Mesendoderm (in vitro differentiated cells): ENCODE measurements at regions not wholly inside any gene's neighbourhood (a gene's known extent, or its start where the extent isn't known, plus 50 kb on each side); places are given as distances from the start of the nearest gene placed in this dataset.

Experiments
- DNase-seq: peaks from one replicate; pipeline ENCODE4 v3.0.0; 2013
- H2AK5ac ChIP-seq: 2 replicates; pipeline ENCODE4 v1.6.1; 2013; ENCODE audit warnings: low read length, inconsistent platforms
- H2BK120ac ChIP-seq: 2 replicates; pipeline ENCODE4 v1.6.1; 2013; ENCODE audit warnings: low read depth, mild to moderate bottlenecking, low read length, moderate library complexity, mixed read lengths
- H2BK15ac ChIP-seq: replicated peaks from 2 replicates; pipeline ENCODE4 v1.6.1; 2013; ENCODE audit warnings: low read depth, mild to moderate bottlenecking, moderate library complexity
- H2BK5ac ChIP-seq: 2 replicates; pipeline ENCODE4 v1.6.1; 2013; ENCODE audit warnings: low read length, inconsistent platforms
- H3K18ac ChIP-seq: 2 replicates; pipeline ENCODE4 v1.6.1; 2013; ENCODE audit warnings: mild to moderate bottlenecking, low read length, mixed read lengths
- H3K23ac ChIP-seq: one replicate; pipeline ENCODE4 v1.6.1; 2013; ENCODE audit warnings: low read length
- H3K27ac ChIP-seq: 2 replicates; pipeline ENCODE4 v1.5.1; 2013; ENCODE audit warnings: low read depth, mild to moderate bottlenecking, inconsistent platforms, low read length, moderate library complexity
- H3K27me3 ChIP-seq: 2 replicates; pipeline ENCODE4 v1.6.1; 2013; ENCODE audit warnings: low read length, control low read depth, mild to moderate bottlenecking, inconsistent platforms; ENCODE audit not compliant: insufficient read depth, poor library complexity
- H3K36me3 ChIP-seq: 2 replicates; pipeline ENCODE4 v1.6.1; 2013; ENCODE audit warnings: low read length, inconsistent platforms; ENCODE audit not compliant: control insufficient read depth, insufficient read depth
- H3K4ac ChIP-seq: one replicate; pipeline ENCODE4 v1.6.1; 2013; ENCODE audit warnings: low read depth, mild to moderate bottlenecking, low read length, moderate library complexity
- H3K4me1 ChIP-seq: 2 replicates; pipeline ENCODE4 v1.6.1; 2013; ENCODE audit warnings: low read depth, low read length, inconsistent platforms; ENCODE audit not compliant: control insufficient read depth
- H3K4me2 ChIP-seq: 2 replicates; pipeline ENCODE4 v1.6.1; 2013; ENCODE audit warnings: low read length
- H3K4me3 ChIP-seq: 2 replicates; pipeline ENCODE4 v1.5.1; 2013; ENCODE audit warnings: mild to moderate bottlenecking, low read length
- H3K56ac ChIP-seq: one replicate; pipeline ENCODE4 v1.6.1; 2013; ENCODE audit warnings: low read length
- H3K79me1 ChIP-seq: 2 replicates; pipeline ENCODE4 v1.6.1; 2013; ENCODE audit warnings: low read length, inconsistent platforms
- H3K79me2 ChIP-seq: 2 replicates; pipeline ENCODE4 v1.6.1; 2013; ENCODE audit warnings: mild to moderate bottlenecking, low read length; ENCODE audit not compliant: control insufficient read depth, insufficient read depth
- H3K9ac ChIP-seq: 2 replicates; pipeline ENCODE4 v1.6.1; 2013; ENCODE audit warnings: low read length, inconsistent platforms
- H4K5ac ChIP-seq: one replicate; pipeline ENCODE4 v1.6.1; 2013; ENCODE audit warnings: low read length
- H4K8ac ChIP-seq: one replicate; pipeline ENCODE4 v1.6.1; 2013; ENCODE audit warnings: low read depth, mild to moderate bottlenecking, control low read depth, low read length, moderate library complexity
- WGBS: extraction: QIAGEN DNeasy Blood & Tissue Kit; methylation state at CpG from one replicate; pipeline ENCODE4 v1.1.7; 2013; ENCODE audit warnings: low lambda C conversion rate, missing lambda C conversion rate; ENCODE audit not compliant: insufficient coverage; ENCODE audit errors: extremely low coverage; 5-methylcytosine and 5-hydroxymethylcytosine counted together

GRCh38 chr5:174996941-174997340, 272.6 kb downstream of the MSX2 start:
- no peak overlapping the region for H2BK15ac ChIP-seq
- DNase-seq: no peak
- H4K8ac ChIP-seq: no peak overlapping the region
- H2BK5ac ChIP-seq: no peak overlapping the region
- H2BK120ac ChIP-seq: no peak overlapping the region
- no CpG with 5 or more reads among the region's 4 CpGs for WGBS
- no peak overlapping the region for H3K56ac ChIP-seq
- no peaks in the 10 kb centered on the region for H3K4me1 ChIP-seq
- H3K4me3 ChIP-seq: no peak overlapping the region
- H3K23ac ChIP-seq: no peak overlapping the region
- H3K36me3 ChIP-seq: no peaks in the 10 kb centered on the region
- no peak overlapping the region for H3K27ac ChIP-seq
- H4K5ac ChIP-seq: no peak overlapping the region
- no peaks in the 10 kb centered on the region for H3K79me1 ChIP-seq
- H3K27me3 ChIP-seq: no peaks in the 10 kb centered on the region
- no peak overlapping the region for H3K4me2 ChIP-seq
- no peak overlapping the region for H3K18ac ChIP-seq
- H2AK5ac ChIP-seq: no peak overlapping the region
- H3K9ac ChIP-seq: no peak overlapping the region
- no peaks in the 10 kb centered on the region for H3K79me2 ChIP-seq
- H3K4ac ChIP-seq: no peak overlapping the region

- no peaks in the 10 kb centered on the region for H3K79me1 ChIP-seq
- no peak for DNase-seq
- no peak overlapping the region for H4K8ac ChIP-seq
- H2BK15ac ChIP-seq: no peak overlapping the region
- no CpG with 5 or more reads among the region's 3 CpGs for WGBS
- H3K23ac ChIP-seq: no peak overlapping the region
- no peak overlapping the region for H3K9ac ChIP-seq
- H3K4me2 ChIP-seq: no peak overlapping the region
- no peak overlapping the region for H4K5ac ChIP-seq
- no peak overlapping the region for H3K27ac ChIP-seq
- no peak overlapping the region for H3K4me3 ChIP-seq
- H3K56ac ChIP-seq: no peak overlapping the region
- H2AK5ac ChIP-seq: no peak overlapping the region
- H2BK5ac ChIP-seq: no peak overlapping the region
- H2BK120ac ChIP-seq: no peak overlapping the region
- no peak overlapping the region for H3K18ac ChIP-seq
- no peak overlapping the region for H3K4ac ChIP-seq
- H3K4me1 ChIP-seq: no peaks in the 10 kb centered on the region
- H3K79me2 ChIP-seq: no peaks in the 10 kb centered on the region
- H3K36me3 ChIP-seq: no peaks in the 10 kb centered on the region
- H3K27me3 ChIP-seq: no peaks in the 10 kb centered on the region
Measured at GRCh38 chr5:174995827-174996226, 271.4 kb downstream of the MSX2 start.

DNA sequence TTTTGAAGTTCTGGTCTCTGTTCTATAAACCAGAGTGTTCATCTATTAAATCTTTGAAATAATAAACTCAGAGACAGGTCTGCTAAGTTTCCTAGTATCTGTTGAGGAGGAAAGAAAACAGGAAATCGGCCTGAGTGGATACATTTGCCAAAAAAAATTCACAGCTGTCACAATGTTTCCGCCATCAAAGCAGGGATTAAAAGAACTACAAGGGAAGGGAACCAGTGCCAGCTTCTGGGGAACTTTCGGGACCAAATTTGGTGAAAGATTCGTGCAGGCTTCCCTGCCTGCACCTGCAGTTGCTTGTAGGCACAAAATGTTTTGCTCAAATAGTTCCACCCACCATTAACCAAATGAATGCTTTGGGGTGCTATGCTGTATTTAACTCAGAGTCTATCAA, 267.5 kb downstream of the MSX2 start:
- no peak overlapping the region for H2BK5ac ChIP-seq
- no peak overlapping the region for H3K9ac ChIP-seq
- no peak for DNase-seq
- H3K79me1 ChIP-seq: no peaks in the 10 kb centered on the region
- H2BK15ac ChIP-seq: no peak overlapping the region
- no peaks in the 10 kb centered on the region for H3K36me3 ChIP-seq
- no peak overlapping the region for H4K8ac ChIP-seq
- no peak overlapping the region for H3K27ac ChIP-seq
- no peak overlapping the region for H3K18ac ChIP-seq
- H3K79me2 ChIP-seq: no peaks in the 10 kb centered on the region
- no peak overlapping the region for H3K4ac ChIP-seq
- H2AK5ac ChIP-seq: no peak overlapping the region
- H2BK120ac ChIP-seq: no peak overlapping the region
- no CpG with 5 or more reads among the region's 4 CpGs for WGBS
- no peak overlapping the region for H3K56ac ChIP-seq
- no peak overlapping the region for H4K5ac ChIP-seq
- no peaks in the 10 kb centered on the region for H3K27me3 ChIP-seq
- no peaks in the 10 kb centered on the region for H3K4me1 ChIP-seq
- no peak overlapping the region for H3K4me2 ChIP-seq
- no peak overlapping the region for H3K4me3 ChIP-seq
- no peak overlapping the region for H3K23ac ChIP-seq

DNA sequence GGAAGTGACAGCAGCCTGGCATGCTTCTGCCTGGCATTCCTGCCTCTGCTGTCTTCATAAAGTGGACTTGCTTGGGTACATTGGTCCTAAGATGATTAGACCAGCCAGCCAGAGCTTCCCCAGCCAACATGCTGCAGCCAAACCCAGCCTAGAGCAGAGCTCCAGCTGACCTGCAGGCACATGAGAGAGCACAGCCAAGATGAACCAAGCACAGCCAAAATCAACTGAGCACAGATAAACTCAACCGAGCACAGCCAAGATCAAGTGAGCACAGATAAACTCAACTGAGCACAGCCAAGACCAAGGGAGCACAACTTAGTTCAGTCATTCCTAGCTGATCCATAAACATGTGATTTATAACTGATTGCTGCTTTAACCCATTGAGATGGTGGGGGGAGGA, 266.5 kb downstream of the MSX2 start:
- Histone ChIP-seq H2BK15ac (no peak overlapping the region), H3K18ac (no peak overlapping the region), H3K79me2 (no peaks in the 10 kb centered on the region), H4K8ac (no peak overlapping the region), H3K4me1 (no peaks in the 10 kb centered on the region), H3K36me3 (no peaks in the 10 kb centered on the region), H3K56ac (no peak overlapping the region), H3K27me3 (no peaks in the 10 kb centered on the region), H2BK5ac (no peak overlapping the region), H3K27ac (no peak overlapping the region), H2AK5ac (no peak overlapping the region), H3K9ac (no peak overlapping the region), H3K4me2 (no peak overlapping the region), H3K23ac (no peak overlapping the region), H4K5ac (no peak overlapping the region), H2BK120ac (no peak overlapping the region), H3K4me3 (no peak overlapping the region), H3K4ac (no peak overlapping the region), H3K79me1 (no peaks in the 10 kb centered on the region)
- no CpG with 5 or more reads among the region's 1 CpG for WGBS
- DNase-seq: no peak

- Histone ChIP-seq H2BK120ac (no peak overlapping the region), H3K4me1 (no peaks in the 10 kb centered on the region), H4K5ac (no peak overlapping the region), H2AK5ac (no peak overlapping the region), H3K4ac (no peak overlapping the region), H3K79me2 (no peaks in the 10 kb centered on the region), H3K36me3 (no peaks in the 10 kb centered on the region), H3K4me3 (no peak overlapping the region), H3K4me2 (no peak overlapping the region), H2BK5ac (no peak overlapping the region), H3K9ac (no peak overlapping the region), H3K27me3 (no peaks in the 10 kb centered on the region), H3K27ac (no peak overlapping the region), H3K56ac (no peak overlapping the region), H3K79me1 (no peaks in the 10 kb centered on the region), H3K18ac (no peak overlapping the region), H2BK15ac (no peak overlapping the region), H4K8ac (no peak overlapping the region), H3K23ac (no peak overlapping the region)
- no CpG with 5 or more reads among the region's 8 CpGs for WGBS
- DNase-seq: no peak
Measured at GRCh38 chr5:174987443-174988012, 263.1 kb downstream of the MSX2 start.

- no peak overlapping the region for H2AK5ac ChIP-seq
- H2BK120ac ChIP-seq: no peak overlapping the region
- H3K23ac ChIP-seq: no peak overlapping the region
- no peaks in the 10 kb centered on the region for H3K36me3 ChIP-seq
- DNase-seq: no peak
- H3K56ac ChIP-seq: no peak overlapping the region
- no peaks in the 10 kb centered on the region for H3K79me1 ChIP-seq
- no peak overlapping the region for H4K8ac ChIP-seq
- no peak overlapping the region for H3K27ac ChIP-seq
- no CpG with 5 or more reads among the region's 5 CpGs for WGBS
- H3K4me3 ChIP-seq: no peak overlapping the region
- H3K18ac ChIP-seq: no peak overlapping the region
- no peak overlapping the region for H3K9ac ChIP-seq
- H3K4me1 ChIP-seq: no peaks in the 10 kb centered on the region
- H2BK5ac ChIP-seq: no peak overlapping the region
- no peak overlapping the region for H3K4me2 ChIP-seq
- no peak overlapping the region for H4K5ac ChIP-seq
- no peaks in the 10 kb centered on the region for H3K27me3 ChIP-seq
- H2BK15ac ChIP-seq: no peak overlapping the region
- H3K79me2 ChIP-seq: no peaks in the 10 kb centered on the region
- H3K4ac ChIP-seq: no peak overlapping the region
Measured at GRCh38 chr5:174984863-174985262, 260.5 kb downstream of the MSX2 start.
